Limb (tissue), 2 donors: ENCODE measurements at regions not wholly inside any gene's neighbourhood (a gene's known extent, or its start where the extent isn't known, plus 50 kb on each side); places are given as distances from the start of the nearest gene placed in this dataset.
A peak's percentile ranks its signal among the peaks of the same experiment; 100 is the strongest.

Experiments
- DNase-seq, 2 donors: peaks; one replicate each; pipeline ENCODE4 v3.0.0-alpha.2; 2016; ENCODE audit errors: extremely low spot score in 2 of 2

- DNase-seq, result no peak
Observed at GRCh38 chrX:15191830-15192229, 78.1 kb downstream of the ASB9 start.

- no peak for DNase-seq
Observed at GRCh38 chrX:15188039-15188438, 81.8 kb downstream of the ASB9 start.

- no peak for DNase-seq
Observed at GRCh38 chrX:15177316-15177715, 92.6 kb downstream of the ASB9 start.

GRCh38 chrX:15173411-15173810 is 96.5 kb downstream of the ASB9 start:
- no peak for DNase-seq

GRCh38 chrX:15170927-15171326 is 99.0 kb downstream of the ASB9 start:
- DNase-seq, result no peak

GRCh38 chrX:15167826-15168225 is 102.1 kb downstream of the ASB9 start:
- no peak for DNase-seq

- DNase-seq, result no peak
Observed at GRCh38 chrX:15165832-15166231, 104.1 kb downstream of the ASB9 start.

- DNase-seq, result no peak
Observed at GRCh38 chrX:15163131-15163530, 106.8 kb downstream of the ASB9 start.

- no peak for DNase-seq
Observed at GRCh38 chrX:15160558-15161095, 109.3 kb downstream of the ASB9 start.

GRCh38 chrX:15158736-15159406 is 111.0 kb downstream of the ASB9 start:
- no peak for DNase-seq

- DNase-seq, result no peak
Observed at GRCh38 chrX:15158350-15158735, 111.5 kb downstream of the ASB9 start.

GRCh38 chrX:15157624-15158023 is 112.3 kb downstream of the ASB9 start:
- DNase-seq, result no peak

- no peak for DNase-seq
Observed at GRCh38 chrX:15151267-15152186, 118.4 kb downstream of the ASB9 start.

GRCh38 chrX:15150586-15150985 is 119.3 kb downstream of the ASB9 start:
- no peak for DNase-seq

GRCh38 chrX:15146515-15146914 is 123.4 kb downstream of the ASB9 start:
- DNase-seq, result peak in 1 of 2 donors; percentile 19

- DNase-seq, result no peak
Observed at GRCh38 chrX:15143825-15144121, 126.1 kb downstream of the ASB9 start.

GRCh38 chrX:15143050-15143824 is 126.6 kb downstream of the ASB9 start:
- DNase-seq, result peak; percentile 33 to 54

- no peak for DNase-seq
Observed at GRCh38 chrX:15142084-15142715, 127.7 kb downstream of the ASB9 start.

- no peak for DNase-seq
Observed at GRCh38 chrX:15136795-15137194, 133.1 kb downstream of the ASB9 start.

GRCh38 chrX:15129412-15129811 is 140.5 kb downstream of the ASB9 start:
- no peak for DNase-seq

GRCh38 chrX:15128861-15129260 is 141.0 kb downstream of the ASB9 start:
- no peak for DNase-seq
